HUES6 (cell line): ENCODE measurements at regions not wholly inside any gene's neighbourhood (a gene's known extent, or its start where the extent isn't known, plus 50 kb on each side); places are given as distances from the start of the nearest gene placed in this dataset.

Source experiments
- H3K27ac ChIP-seq: 2 replicates; pipeline ENCODE4 v1.7.0; 2013; ENCODE audit warnings: low read depth, mild to moderate bottlenecking, low read length, inconsistent platforms
- H3K27me3 ChIP-seq: 2 replicates; pipeline ENCODE4 v1.6.1; 2013; ENCODE audit warnings: low read length; ENCODE audit not compliant: control insufficient read depth, insufficient read depth
- H3K36me3 ChIP-seq: 2 replicates; pipeline ENCODE4 v1.6.1; 2013; ENCODE audit warnings: low read length; ENCODE audit not compliant: control insufficient read depth, insufficient read depth
- H3K4me1 ChIP-seq: 2 replicates; pipeline ENCODE4 v1.6.1; 2013; ENCODE audit warnings: low read length; ENCODE audit not compliant: control insufficient read depth, insufficient read depth
- H3K4me3 ChIP-seq: 2 replicates; pipeline ENCODE4 v1.5.1; 2013; ENCODE audit warnings: low read depth, low read length
- H3K9ac ChIP-seq: one replicate; pipeline ENCODE4 v1.6.1; 2013; ENCODE audit warnings: mild to moderate bottlenecking, low read length
- H3K9me3 ChIP-seq: 2 replicates; pipeline ENCODE4 v1.6.1; 2013; ENCODE audit warnings: low read depth, low read length; ENCODE audit not compliant: control insufficient read depth, insufficient read depth

DNA sequence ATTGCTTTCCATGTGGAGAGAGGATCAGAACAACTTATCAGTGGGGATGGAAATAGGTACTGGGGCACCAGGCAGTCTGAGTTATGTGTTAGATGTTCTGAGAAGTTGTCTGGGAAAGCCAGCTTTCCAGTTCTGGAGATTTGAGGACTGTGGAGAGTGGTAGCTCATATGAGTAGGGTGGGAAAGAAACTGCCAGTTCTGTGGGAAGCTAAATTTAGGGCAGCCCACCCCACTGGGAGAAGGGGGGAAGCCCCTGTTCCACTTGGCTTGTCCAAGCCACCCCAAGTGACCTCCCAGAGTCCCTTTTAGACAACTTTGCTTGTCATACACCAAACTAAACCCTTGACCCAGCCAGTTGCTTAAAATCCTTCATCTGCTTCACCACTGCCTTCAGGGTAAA, 189.5 kb downstream of the REEP3 start:
- H3K9ac ChIP-seq, result no peak overlapping the region
- H3K36me3 ChIP-seq, result no peaks in the 10 kb centered on the region
- no peaks in the 10 kb centered on the region for H3K9me3 ChIP-seq
- no peak overlapping the region; the same call in 1 of the 2 replicates for H3K27ac ChIP-seq
- no peaks in the 10 kb centered on the region for H3K27me3 ChIP-seq
- peaks cover 39% of the 10 kb centered on the region for H3K4me1 ChIP-seq
- H3K4me3 ChIP-seq, result no peak overlapping the region

DNA sequence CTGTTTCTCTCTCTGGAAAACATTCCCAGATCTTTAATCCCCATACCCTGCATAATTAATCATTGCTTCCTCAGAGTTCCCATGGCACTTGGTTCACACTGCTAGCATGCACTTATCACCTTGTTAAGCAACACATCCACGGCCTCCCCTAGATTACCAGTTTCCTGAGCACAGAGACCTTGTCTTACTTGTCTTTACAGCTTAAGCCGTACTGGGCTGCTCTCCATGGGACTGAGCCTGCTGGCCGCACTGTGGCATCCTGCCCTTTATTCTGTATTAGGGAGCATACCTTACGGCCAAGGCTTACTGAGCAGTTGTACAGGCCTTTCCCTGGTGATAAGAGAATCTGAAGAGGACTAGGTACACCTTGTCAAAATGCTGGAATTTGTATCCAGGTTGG, 190.2 kb downstream of the REEP3 start:
- H3K9ac ChIP-seq, result no peak overlapping the region
- H3K36me3 ChIP-seq, result no peaks in the 10 kb centered on the region
- H3K9me3 ChIP-seq, result no peaks in the 10 kb centered on the region
- H3K27me3 ChIP-seq, result no peaks in the 10 kb centered on the region
- H3K4me3 ChIP-seq, result no peak overlapping the region
- peaks cover 45% of the 10 kb centered on the region for H3K4me1 ChIP-seq
- H3K27ac ChIP-seq, result peak overlapping the region; percentile 87; the same call in 1 of the 2 replicates

DNA sequence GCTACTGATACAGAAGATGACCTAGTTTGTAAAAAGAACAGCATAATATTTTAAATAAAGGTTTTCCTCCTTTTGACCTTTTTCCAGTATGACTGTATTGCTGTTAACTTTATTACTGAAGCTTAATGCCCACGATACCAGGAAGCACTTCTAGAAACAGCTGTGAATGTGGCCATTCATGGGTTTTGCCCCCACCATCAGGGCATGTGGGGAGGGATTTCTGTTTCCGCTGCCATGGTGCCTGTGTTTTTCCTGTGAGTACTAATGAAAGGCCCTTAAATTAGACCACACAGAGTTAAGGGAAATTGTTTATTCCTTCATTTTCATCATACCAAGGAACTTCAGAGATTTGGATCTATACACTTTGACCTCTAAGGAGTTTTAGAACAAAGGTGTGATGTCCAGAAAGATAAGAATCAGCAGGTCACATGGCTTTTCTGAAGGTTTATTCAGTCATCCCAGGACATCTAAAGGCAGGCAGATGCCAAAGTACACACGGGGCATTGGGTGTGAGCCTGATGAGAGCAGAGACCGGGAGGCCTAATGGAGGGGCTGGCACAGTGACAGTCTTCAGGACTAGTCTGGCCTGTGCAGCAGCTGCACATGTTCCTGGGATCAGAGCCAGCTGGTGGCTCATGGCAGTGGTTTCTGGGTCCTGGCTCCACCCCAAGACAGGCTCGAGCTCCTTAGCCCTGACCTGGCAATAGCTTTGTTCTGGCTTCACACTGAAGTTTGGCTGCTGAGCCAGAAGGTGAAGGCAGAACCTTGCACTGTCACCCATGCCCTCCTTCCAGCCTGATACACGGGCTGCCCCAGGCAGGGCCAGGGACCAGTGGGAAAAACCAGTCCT, 190.9 kb downstream of the REEP3 start:
- H3K27ac ChIP-seq, result peak overlapping the region; percentile 87
- no peaks in the 10 kb centered on the region for H3K27me3 ChIP-seq
- no peaks in the 10 kb centered on the region for H3K9me3 ChIP-seq
- H3K36me3 ChIP-seq, result no peaks in the 10 kb centered on the region
- peak overlapping the region; percentile 78 for H3K9ac ChIP-seq
- H3K4me1 ChIP-seq, result peaks cover 52% of the 10 kb centered on the region
- no peak overlapping the region; the same call in 1 of the 2 replicates for H3K4me3 ChIP-seq

DNA sequence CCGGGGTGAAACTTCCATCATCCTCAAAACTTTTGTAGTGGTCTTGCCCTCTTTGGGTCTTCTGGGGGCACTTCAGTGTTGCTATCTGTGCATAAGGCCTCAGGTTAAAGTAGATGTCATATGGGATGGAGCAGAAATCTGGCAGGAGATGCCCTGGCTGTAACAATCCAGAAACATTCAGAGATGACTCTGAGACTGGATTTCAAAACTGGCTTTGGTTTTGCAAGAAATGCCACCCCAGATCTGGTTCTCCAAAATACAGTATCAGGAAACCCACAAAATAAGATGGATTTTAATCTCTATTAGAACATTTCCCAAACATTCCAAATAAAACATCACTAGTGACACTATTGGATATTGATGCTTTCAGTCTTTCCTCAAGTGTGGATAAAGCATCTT, 191.5 kb downstream of the REEP3 start:
- Histone ChIP-seq H3K36me3 (no peaks in the 10 kb centered on the region), H3K9ac (peak overlapping the region; percentile 78), H3K9me3 (no peaks in the 10 kb centered on the region), H3K27ac (peak overlapping the region; percentile 87), H3K4me1 (peaks cover 54% of the 10 kb centered on the region), H3K27me3 (no peaks in the 10 kb centered on the region), H3K4me3 (peak overlapping the region; percentile 6; the same call in 1 of the 2 replicates)

DNA sequence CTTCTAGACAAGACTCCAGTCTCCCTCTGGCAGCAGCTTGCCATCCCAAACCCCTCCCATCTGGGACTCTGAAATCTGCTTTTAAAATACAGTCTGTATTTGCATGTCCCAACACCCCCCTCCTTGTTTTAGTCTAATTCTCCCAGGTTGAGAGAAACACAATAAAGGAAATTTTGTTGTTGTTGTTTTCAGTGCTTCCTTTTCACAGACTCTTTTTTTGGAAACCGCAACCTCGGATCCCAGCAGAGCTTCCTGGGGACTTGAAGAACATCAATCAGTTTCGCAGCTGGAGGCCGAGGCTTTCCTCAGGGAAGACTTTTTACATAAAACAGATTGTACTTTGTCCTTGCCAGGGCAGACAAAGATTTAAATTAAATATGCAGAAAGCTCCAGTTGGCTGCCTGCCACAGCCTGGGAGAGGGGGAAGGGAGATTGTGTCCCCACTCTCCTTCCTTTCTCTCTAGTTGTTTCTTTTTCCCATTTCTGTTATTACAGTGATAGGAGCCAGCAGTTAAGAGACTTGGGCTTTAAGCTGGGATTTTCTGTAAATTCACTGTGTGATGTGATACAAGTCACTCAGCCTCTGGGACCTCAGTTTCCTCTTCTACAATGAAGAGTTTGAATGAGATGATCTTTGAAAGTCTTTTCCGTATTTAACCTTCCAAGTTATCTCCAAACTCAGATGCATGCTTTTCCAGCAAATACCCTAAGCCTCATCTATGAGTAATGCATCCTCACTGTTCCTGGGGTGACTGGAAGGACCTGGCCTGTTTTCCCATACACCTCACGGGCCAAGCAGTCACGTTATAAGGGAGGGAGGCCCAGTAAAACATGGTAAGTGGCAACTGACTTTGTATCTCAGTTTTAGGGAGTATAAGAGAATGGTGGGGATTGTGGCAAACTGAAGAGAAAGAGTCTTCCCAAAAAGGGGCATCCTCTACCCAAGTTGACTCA, 192.3 kb downstream of the REEP3 start:
- H3K27ac ChIP-seq, result peak overlapping the region; percentile 90
- peaks cover 61% of the 10 kb centered on the region for H3K4me1 ChIP-seq
- peak overlapping the region; percentile 47 for H3K4me3 ChIP-seq
- H3K9me3 ChIP-seq, result no peaks in the 10 kb centered on the region
- no peaks in the 10 kb centered on the region for H3K36me3 ChIP-seq
- no peaks in the 10 kb centered on the region for H3K27me3 ChIP-seq
- peak overlapping the region; percentile 78 for H3K9ac ChIP-seq

- H3K36me3 ChIP-seq, result no peaks in the 10 kb centered on the region
- H3K27ac ChIP-seq, result no peak overlapping the region
- H3K4me1 ChIP-seq, result peaks cover 71% of the 10 kb centered on the region
- no peaks in the 10 kb centered on the region for H3K27me3 ChIP-seq
- no peak overlapping the region for H3K9ac ChIP-seq
- no peak overlapping the region for H3K4me3 ChIP-seq
- no peaks in the 10 kb centered on the region for H3K9me3 ChIP-seq
Measured at GRCh38 chr10:63716016-63716580, 194.9 kb downstream of the REEP3 start.

- Histone ChIP-seq H3K27ac (no peak overlapping the region), H3K9me3 (no peaks in the 10 kb centered on the region), H3K27me3 (no peaks in the 10 kb centered on the region), H3K4me1 (peaks cover 65% of the 10 kb centered on the region), H3K4me3 (no peak overlapping the region), H3K36me3 (no peaks in the 10 kb centered on the region), H3K9ac (no peak overlapping the region)
Measured at GRCh38 chr10:63717027-63717715, 196.0 kb downstream of the REEP3 start.

GRCh38 chr10:63718006-63718405, 196.8 kb downstream of the REEP3 start:
- Histone ChIP-seq H3K4me3 (no peak overlapping the region), H3K9ac (no peak overlapping the region), H3K27ac (no peak overlapping the region), H3K27me3 (no peaks in the 10 kb centered on the region), H3K4me1 (peaks cover 56% of the 10 kb centered on the region), H3K9me3 (no peaks in the 10 kb centered on the region), H3K36me3 (no peaks in the 10 kb centered on the region)

GRCh38 chr10:63718421-63718820, 197.2 kb downstream of the REEP3 start:
- H3K4me1 ChIP-seq, result peaks cover 56% of the 10 kb centered on the region
- H3K27ac ChIP-seq, result no peak overlapping the region
- no peaks in the 10 kb centered on the region for H3K9me3 ChIP-seq
- H3K36me3 ChIP-seq, result no peaks in the 10 kb centered on the region
- H3K9ac ChIP-seq, result no peak overlapping the region
- H3K4me3 ChIP-seq, result no peak overlapping the region
- no peaks in the 10 kb centered on the region for H3K27me3 ChIP-seq

GRCh38 chr10:63719226-63719856, 198.1 kb downstream of the REEP3 start:
- no peaks in the 10 kb centered on the region for H3K36me3 ChIP-seq
- no peak overlapping the region for H3K9ac ChIP-seq
- no peak overlapping the region for H3K27ac ChIP-seq
- H3K27me3 ChIP-seq, result no peaks in the 10 kb centered on the region
- H3K4me1 ChIP-seq, result peaks cover 47% of the 10 kb centered on the region
- no peak overlapping the region for H3K4me3 ChIP-seq
- no peaks in the 10 kb centered on the region for H3K9me3 ChIP-seq
